Urinary bladder (tissue), 3 donors: ENCODE measurements at regions not wholly inside any gene's neighbourhood (a gene's known extent, or its start where the extent isn't known, plus 50 kb on each side); places are given as distances from the start of the nearest gene placed in this dataset.

ENCODE experiments used
- DNase-seq: peaks from one replicate; pipeline ENCODE4 v3.0.0-alpha.2; 2015; ENCODE audit errors: extremely low spot score
- H3K27ac ChIP-seq: one replicate; pipeline ENCODE4 v1.5.1; 2013; ENCODE audit warnings: low read depth, mild to moderate bottlenecking, moderate library complexity
- H3K36me3 ChIP-seq: one replicate; pipeline ENCODE4 v1.6.1; 2013; ENCODE audit warnings: mild to moderate bottlenecking, moderate library complexity; ENCODE audit not compliant: insufficient read depth
- H3K4me1 ChIP-seq: one replicate; pipeline ENCODE4 v1.6.1; 2013; ENCODE audit warnings: mild to moderate bottlenecking, moderate library complexity; ENCODE audit not compliant: insufficient read depth
- H3K4me3 ChIP-seq: one replicate; pipeline ENCODE4 v1.5.1; 2013; ENCODE audit warnings: low read depth, low read length
- WGBS: extraction: QIAGEN DNeasy Blood & Tissue Kit; methylation state at CpG from one replicate; pipeline ENCODE4 v1.1.7; 2013; 5-methylcytosine and 5-hydroxymethylcytosine counted together
- donor health status: healthy with polysubstance abuse.
- donor health status: healthy.

- no peak for DNase-seq
- Histone ChIP-seq H3K36me3 (no peaks in the 10 kb centered on the region), H3K4me3 (no peak overlapping the region), H3K27ac (no peak overlapping the region), H3K4me1 (no peaks in the 10 kb centered on the region)
- WGBS, result 82% methylated on average over 12 of the region's 12 CpGs
These were observed 64.8 kb upstream of the AMZ2 start for GRCh38 chr17:68182940-68183551.

- 67% methylated on average over 10 of the region's 10 CpGs for WGBS
- DNase-seq, result no peak
- Histone ChIP-seq H3K36me3 (no peaks in the 10 kb centered on the region), H3K27ac (no peak overlapping the region), H3K4me3 (no peak overlapping the region), H3K4me1 (no peaks in the 10 kb centered on the region)
These were observed 63.7 kb upstream of the AMZ2 start for GRCh38 chr17:68184141-68184571.

- Histone ChIP-seq H3K4me3 (no peak overlapping the region), H3K36me3 (no peaks in the 10 kb centered on the region), H3K4me1 (no peaks in the 10 kb centered on the region), H3K27ac (no peak overlapping the region)
- 79% methylated on average over 4 of the region's 4 CpGs for WGBS
- DNase-seq, result no peak
These were observed 62.9 kb upstream of the AMZ2 start for GRCh38 chr17:68184816-68185436.

- Histone ChIP-seq H3K4me1 (no peaks in the 10 kb centered on the region), H3K36me3 (no peaks in the 10 kb centered on the region), H3K4me3 (no peak overlapping the region), H3K27ac (no peak overlapping the region)
- 98% methylated on average over 2 of the region's 2 CpGs for WGBS
- DNase-seq, result no peak
These were observed 62.0 kb upstream of the AMZ2 start for GRCh38 chr17:68185820-68186219.

GRCh38 chr17:68190495-68190894 is 57.3 kb upstream of the AMZ2 start:
- Histone ChIP-seq H3K4me3 (no peak overlapping the region), H3K36me3 (no peaks in the 10 kb centered on the region), H3K27ac (no peak overlapping the region), H3K4me1 (no peaks in the 10 kb centered on the region)
- DNase-seq, result no peak
- WGBS, result 85% methylated on average over 4 of the region's 4 CpGs

GRCh38 chr17:68195667-68196393 is 52.0 kb upstream of the AMZ2 start:
- H3K4me1 ChIP-seq, result peaks cover 4% of the 10 kb centered on the region
- 10% methylated on average over 27 of the region's 27 CpGs for WGBS
- no peak for DNase-seq
- H3K36me3 ChIP-seq, result no peaks in the 10 kb centered on the region
- peak overlapping the region; percentile 45 for H3K4me3 ChIP-seq
- no peak overlapping the region for H3K27ac ChIP-seq

- Histone ChIP-seq H3K27ac (no peak overlapping the region), H3K4me3 (peak overlapping the region; percentile 45), H3K4me1 (peaks cover 4% of the 10 kb centered on the region), H3K36me3 (no peaks in the 10 kb centered on the region)
- WGBS, result 1% methylated on average over 63 of the region's 63 CpGs
- no peak for DNase-seq
These were observed 51.3 kb upstream of the AMZ2 start for GRCh38 chr17:68196394-68197090.

GRCh38 chr17:68197091-68197996 is 50.5 kb upstream of the AMZ2 start:
- Histone ChIP-seq H3K4me3 (peak overlapping the region; percentile 45), H3K36me3 (no peaks in the 10 kb centered on the region), H3K27ac (no peak overlapping the region), H3K4me1 (peaks cover 4% of the 10 kb centered on the region)
- WGBS, result 2% methylated on average over 53 of the region's 53 CpGs
- no peak for DNase-seq

GRCh38 chr17:68197997-68198930 is 49.6 kb upstream of the AMZ2 start:
- no peak for DNase-seq
- H3K36me3 ChIP-seq, result no peaks in the 10 kb centered on the region
- H3K27ac ChIP-seq, result no peak overlapping the region
- 6% methylated on average over 61 of the region's 61 CpGs for WGBS
- H3K4me3 ChIP-seq, result peak overlapping the region; percentile 45
- peaks cover 4% of the 10 kb centered on the region for H3K4me1 ChIP-seq
